H1 (cell line): ENCODE measurements at regions not wholly inside any gene's neighbourhood (a gene's known extent, or its start where the extent isn't known, plus 50 kb on each side); places are given as distances from the start of the nearest gene placed in this dataset.

Source experiments
- CTCF ChIA-PET: fragments of 300-600 bp; sonication (Branson Sonifier 250); formaldehyde crosslinking; loops from one replicate; lab custom pipeline; 2021; ENCODE audit not compliant: partially characterized antibody; lab: Charles Lee
- POLR2A ChIA-PET: fragments of 300-600 bp; sonication (Branson Sonifier 250); formaldehyde crosslinking; loops from one replicate; lab custom pipeline; 2021; ENCODE audit warnings: inconsistent platforms; ENCODE audit not compliant: partially characterized antibody; lab: Charles Lee
- DNase-seq, 2 experiments: peaks; one replicate each; pipeline versions ENCODE4 v3.0.0 to v3.0.0-alpha.2; 2010 to 2022; ENCODE audit warnings: low spot score in 2 of 2, low read depth in 1 of 2, mixed read lengths in 1 of 2
- FAIRE-seq: peaks from 2 replicates; lab custom pipeline; 2011; peaks lifted over from hg19 to GRCh38; lab: Jason Lieb, UNC
- H2AFZ ChIP-seq: 2 replicates; pipeline ENCODE4 v1.8.1; 2012; ENCODE audit warnings: low read length, inconsistent platforms
- H2AK5ac ChIP-seq: 2 replicates; pipeline ENCODE4 v1.6.1; 2013; ENCODE audit warnings: low read depth, low read length
- H2BK120ac ChIP-seq: replicated peaks from 2 replicates; pipeline ENCODE3; 2013; ENCODE audit warnings: low read depth, low read length, inconsistent platforms
- H2BK12ac ChIP-seq: 2 replicates; pipeline ENCODE4 v1.6.1; 2013; ENCODE audit warnings: low read depth, low read length
- H2BK15ac ChIP-seq: 2 replicates; pipeline ENCODE4 v1.6.1; 2013; ENCODE audit warnings: low read length
- H2BK20ac ChIP-seq: 2 replicates; pipeline ENCODE4 v1.6.1; 2013; ENCODE audit warnings: low read length
- H2BK5ac ChIP-seq: 2 replicates; pipeline ENCODE4 v1.6.1; 2013; ENCODE audit warnings: low read depth, low read length
- H3K14ac ChIP-seq: 2 replicates; pipeline ENCODE4 v1.6.1; 2013; ENCODE audit warnings: inconsistent platforms; ENCODE audit not compliant: insufficient read length
- H3K18ac ChIP-seq: 2 replicates; pipeline ENCODE4 v1.6.1; 2013; ENCODE audit warnings: low read length; ENCODE audit errors: extremely low read depth
- H3K23ac ChIP-seq: 2 replicates; pipeline ENCODE4 v1.6.1; 2013; ENCODE audit warnings: inconsistent platforms; ENCODE audit not compliant: insufficient read length
- H3K23me2 ChIP-seq: 2 replicates; pipeline ENCODE4 v1.6.1; 2013; ENCODE audit warnings: low read depth, low read length
- H3K27ac ChIP-seq: 2 replicates; pipeline ENCODE4 v1.6.1; 2011; ENCODE audit warnings: low read depth, low read length, inconsistent platforms
- H3K27me3 ChIP-seq, 4 experiments: replicated peaks in 1 of 4; 1 replicate in 1 of 4; 2 replicates in 3 of 4; pipeline versions ENCODE4 v1.6.1 to v1.8.1; 2011 to 2013; ENCODE audit warnings: low read length in 3 of 4, mild to moderate bottlenecking in 3 of 4, inconsistent platforms in 2 of 4, mixed read lengths in 2 of 4, moderate library complexity in 1 of 4; ENCODE audit not compliant: control insufficient read depth in 3 of 4, insufficient read depth in 3 of 4; ENCODE audit errors: extremely low read depth in 1 of 4
- H3K36me3 ChIP-seq, 4 experiments: 2 replicates each; pipeline versions ENCODE4 v1.6.1 to v1.8.1; 2011 to 2013; ENCODE audit warnings: mild to moderate bottlenecking in 4 of 4, low read length in 3 of 4, moderate library complexity in 2 of 4, control low read depth in 1 of 4, inconsistent platforms in 1 of 4; ENCODE audit not compliant: insufficient read depth in 4 of 4, control insufficient read depth in 2 of 4
- H3K4ac ChIP-seq: replicated peaks from 2 replicates; pipeline ENCODE3; 2013; ENCODE audit warnings: low read length, low read depth, mixed read lengths, inconsistent platforms; ENCODE audit not compliant: insufficient read length
- H3K4me1 ChIP-seq, 4 experiments: replicated peaks in 1 of 4; 1 replicate in 1 of 4; 2 replicates in 3 of 4; pipeline versions ENCODE4 v1.6.1 to v1.8.1; 2011 to 2013; ENCODE audit warnings: low read length in 3 of 4, inconsistent platforms in 2 of 4, mixed read lengths in 1 of 4; ENCODE audit not compliant: insufficient read depth in 4 of 4, control insufficient read depth in 3 of 4
- H3K4me2 ChIP-seq, 2 experiments: 2 replicates each; pipeline versions ENCODE4 v1.6.1 to v1.8.1; 2011 to 2013; ENCODE audit warnings: low read depth in 2 of 2, low read length in 2 of 2, control low read depth in 1 of 2, inconsistent platforms in 1 of 2, mild to moderate bottlenecking in 1 of 2; ENCODE audit not compliant: insufficient read depth in 1 of 2
- H3K4me3 ChIP-seq, 4 experiments: fragments of 200-600, 300-600 bp in 1 of 4; sonication (generic), shearing (Covaris generic), sonication (Bioruptor Twin) in 1 of 4; 2 replicates each; pipeline versions ENCODE4 v1.5.1 to v1.8.1; 2011 to 2016; ENCODE audit warnings: low read length in 4 of 4, low read depth in 3 of 4, control low read depth in 2 of 4, inconsistent platforms in 2 of 4, mild to moderate bottlenecking in 2 of 4, mixed read lengths in 1 of 4, moderate library complexity in 1 of 4; ENCODE audit not compliant: insufficient read depth in 2 of 4; ENCODE audit errors: extremely low read depth in 1 of 4
- H3K56ac ChIP-seq: replicated peaks from 2 replicates; pipeline ENCODE3; 2013; ENCODE audit warnings: low read depth, mild to moderate bottlenecking, mixed read lengths, low read length, inconsistent platforms; ENCODE audit not compliant: insufficient read length
- H3K79me1 ChIP-seq: 2 replicates; pipeline ENCODE4 v1.6.1; 2013; ENCODE audit warnings: low read depth, low read length, control low read depth
- H3K79me2 ChIP-seq, 2 experiments: 2 replicates each; pipeline versions ENCODE4 v1.6.1 to v1.8.1; 2012 to 2013; ENCODE audit warnings: low read length in 2 of 2, mild to moderate bottlenecking in 2 of 2, inconsistent platforms in 1 of 2; ENCODE audit not compliant: insufficient read depth in 2 of 2, control insufficient read depth in 1 of 2
- H3K9ac ChIP-seq, 4 experiments: replicated peaks in 1 of 4; 1 replicate in 1 of 4; 2 replicates in 3 of 4; pipeline versions ENCODE4 v1.6.1 to v1.8.1; 2011 to 2013; ENCODE audit warnings: low read depth in 3 of 4, low read length in 3 of 4, control low read depth in 2 of 4, mild to moderate bottlenecking in 2 of 4, moderate library complexity in 2 of 4, inconsistent platforms in 1 of 4; ENCODE audit errors: extremely low read depth in 1 of 4
- H3K9me3 ChIP-seq, 2 experiments: 2 replicates each; pipeline versions ENCODE4 v1.6.1 to v1.8.1; 2012 to 2013; ENCODE audit warnings: mild to moderate bottlenecking in 2 of 2, moderate library complexity in 2 of 2, control low read depth in 1 of 2, inconsistent platforms in 1 of 2, low read depth in 1 of 2, low read length in 1 of 2, mixed read lengths in 1 of 2; ENCODE audit not compliant: insufficient read depth in 2 of 2
- H4K20me1 ChIP-seq, 2 experiments: replicated peaks in 1 of 2; 2 replicates each; pipeline versions ENCODE3 to v1.8.1; 2011 to 2013; ENCODE audit warnings: inconsistent platforms in 2 of 2, low read length in 2 of 2, mild to moderate bottlenecking in 1 of 2; ENCODE audit not compliant: insufficient read depth in 2 of 2, control insufficient read depth in 1 of 2
- H4K5ac ChIP-seq: 2 replicates; pipeline ENCODE4 v1.6.1; 2013; ENCODE audit warnings: low read length, low read depth, mixed read lengths, inconsistent platforms; ENCODE audit not compliant: insufficient read length
- H4K8ac ChIP-seq: 2 replicates; pipeline ENCODE4 v1.8.0; 2013; ENCODE audit warnings: mild to moderate bottlenecking, moderate library complexity, low read length, inconsistent platforms; ENCODE audit not compliant: insufficient read depth; ENCODE audit errors: extremely low read depth
- H4K91ac ChIP-seq: replicated peaks from 2 replicates; pipeline ENCODE3; 2013; ENCODE audit warnings: low read length, mixed read lengths, inconsistent platforms; ENCODE audit not compliant: insufficient read length
- CBX5 ChIP-seq: fragments of 300-800, 300-1000 bp; sonication (generic); IDR thresholded peaks from 2 replicates; pipeline ENCODE4 v1.7.1; 2016; ENCODE audit warnings: antibody characterized with exemption, low read length, low read depth
- EP300 ChIP-seq, 2 experiments: IDR thresholded peaks; 1 replicate in 1 of 2; 2 replicates in 1 of 2; pipeline ENCODE4 v1.6.1; 2011 to 2012; ENCODE audit warnings: low read depth in 2 of 2, low read length in 2 of 2, mild to moderate bottlenecking in 2 of 2, borderline replicate concordance in 1 of 2, inconsistent platforms in 1 of 2, moderate library complexity in 1 of 2
- GTF2F1 ChIP-seq: IDR thresholded peaks from 2 replicates; pipeline ENCODE4 v1.6.1; 2012; ENCODE audit warnings: low read depth, low read length, improper control_type of control experiment, borderline replicate concordance
- KDM4A ChIP-seq: IDR thresholded peaks from one replicate; pipeline ENCODE4 v1.7.1; 2012; ENCODE audit warnings: low read depth, mild to moderate bottlenecking, moderate library complexity, low read length, inconsistent platforms; ENCODE audit not compliant: severe bottlenecking
- POU5F1 ChIP-seq: IDR thresholded peaks from 2 replicates; pipeline ENCODE4 v1.6.1; 2011; ENCODE audit warnings: low read depth, mild to moderate bottlenecking, low read length, moderate library complexity
- SIRT6 ChIP-seq: IDR thresholded peaks from one replicate; pipeline ENCODE4 v1.7.1; 2012; ENCODE audit warnings: low read length, inconsistent platforms
- TEAD4 ChIP-seq: IDR thresholded peaks from 2 replicates; pipeline ENCODE4 v1.6.1; 2012; ENCODE audit warnings: low read depth, low read length, inconsistent platforms, mixed read lengths
- WGBS, 2 experiments: shearing (Covaris generic) in 1 of 2; methylation state at CpG; one replicate each; pipeline versions ENCODE4 v1.1.6 to v1.1.7; 2013 to 2015; ENCODE audit warnings: low lambda C conversion rate in 2 of 2, mixed read lengths in 2 of 2, inconsistent platforms in 1 of 2, low coverage in 1 of 2, missing lambda C conversion rate in 1 of 2; ENCODE audit not compliant: insufficient replicate concordance in 2 of 2, insufficient coverage in 1 of 2, insufficient read length in 1 of 2; ENCODE audit errors: extremely low coverage in 1 of 2, missing lambda C conversion rate in 1 of 2; 5-methylcytosine and 5-hydroxymethylcytosine counted together

DNA sequence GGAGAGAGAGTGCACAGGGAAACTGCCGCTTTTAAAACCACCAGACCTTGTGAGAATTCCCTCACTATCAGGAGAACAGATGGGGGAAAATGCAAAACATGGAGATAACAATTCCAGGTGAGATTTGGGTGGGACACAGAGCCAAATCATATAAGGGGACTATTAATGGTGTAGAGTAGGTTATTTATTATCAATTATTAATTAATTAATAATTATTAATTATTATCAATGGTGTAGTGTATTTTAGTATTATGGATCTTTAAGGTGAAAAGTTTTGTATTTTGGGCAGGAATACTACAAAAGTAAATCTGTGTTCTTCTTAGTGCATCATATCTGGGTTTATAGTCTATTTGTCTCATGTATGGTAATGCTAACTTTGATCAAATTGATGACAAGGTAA lies 377.7 kb upstream of the KCND2 start:
- H2BK15ac ChIP-seq: no peak overlapping the region
- no peak overlapping the region for H3K9ac ChIP-seq
- H3K36me3 ChIP-seq: no peaks in the 10 kb centered on the region
- no peak overlapping the region for H2BK5ac ChIP-seq
- no peak overlapping the region for H4K5ac ChIP-seq
- H3K27me3 ChIP-seq: no peaks in the 10 kb centered on the region
- no peak overlapping the region for H3K4me3 ChIP-seq
- no peak overlapping the region for H3K4ac ChIP-seq
- H3K27ac ChIP-seq: no peak overlapping the region
- DNase-seq (no peak), FAIRE-seq (no peak)
- H3K18ac ChIP-seq: no peak overlapping the region
- WGBS, 2 experiments: 100% methylated on average over 1 of the region's 1 CpG; no CpG with 5 or more reads in 1 of the 2 experiments
- H2AK5ac ChIP-seq: no peak overlapping the region
- no peak overlapping the region for H3K56ac ChIP-seq
- no peaks in the 10 kb centered on the region for H3K9me3 ChIP-seq
- H3K4me1 ChIP-seq: no peaks in the 10 kb centered on the region
- no peak overlapping the region for H2BK12ac ChIP-seq
- no peak overlapping the region; the same call in 1 of the 2 replicates for H2AFZ ChIP-seq
- no peaks in the 10 kb centered on the region; the same call in 1 of the 2 replicates for H3K23me2 ChIP-seq
- CTCF ChIA-PET: no interaction called here
- H3K79me2 ChIP-seq: no peaks in the 10 kb centered on the region
- H3K14ac ChIP-seq: no peak overlapping the region
- H3K23ac ChIP-seq: no peak overlapping the region
- no peak overlapping the region for H4K91ac ChIP-seq
- no peak overlapping the region for H2BK120ac ChIP-seq
- H4K8ac ChIP-seq: no peak overlapping the region
- no peaks in the 10 kb centered on the region for H4K20me1 ChIP-seq
- H3K4me2 ChIP-seq: no peak overlapping the region
- POLR2A ChIA-PET: no interaction called here
- TF ChIP-seq SIRT6 (no peak), KDM4A (no peak), EP300 (IDR thresholded peaks at IDR 0.05; ENCODE audit: borderline replicate concordance in 1 of 2, low read depth in 2 of 2, low read length in 2 of 2) (no peak), CBX5 (no peak), GTF2F1 (no peak), POU5F1 (no peak), TEAD4 (no peak)
- TF ChIP-seq, all 59 proteins: peak for 0
- Histone ChIP-seq H2BK20ac (no peak overlapping the region), H3K79me1 (no peaks in the 10 kb centered on the region)
